ENCODE measurements at regions not wholly inside any gene's neighbourhood (a gene's known extent, or its start where the extent isn't known, plus 50 kb on each side); places are given as distances from the start of the nearest gene placed in this dataset.

GRCh38 chr5:118687661-118688621, 300.4 kb downstream of the DTWD2 start:
- Histone ChIP-seq H3K9ac (ENCODE audit: low read length) (no peak overlapping the region), H3K27me3 (ENCODE audit: insufficient read depth, low read depth, low read length) (no peaks in the 10 kb centered on the region), H3K4me3 (ENCODE audit: low read length) (no peak overlapping the region), H3F3A (ENCODE audit: insufficient read depth, low read length, poor library complexity, severe bottlenecking) (no peaks in the 10 kb centered on the region), H3K27ac (ENCODE audit: low read length) (no peak overlapping the region), H2AFZ (ENCODE audit: low read depth, low read length) (no peak overlapping the region), H4K20me1 (ENCODE audit: insufficient read depth) (no peaks in the 10 kb centered on the region), H3K9me2 (ENCODE audit: insufficient read depth, low read length) (no peaks in the 10 kb centered on the region), H3K9me3 (ENCODE audit: low read length) (no peaks in the 10 kb centered on the region), H3K79me2 (replicated peaks; ENCODE audit: insufficient read depth, low read length) (no peaks in the 10 kb centered on the region), H3K36me3 (ENCODE audit: insufficient read depth, low read length) (no peaks in the 10 kb centered on the region), H3K4me2 (ENCODE audit: low read length) (no peak overlapping the region)
- no peak for TF ChIP-seq EZH2 (IDR thresholded peaks at IDR 0.05; ENCODE audit: borderline replicate concordance, insufficient read depth, low read length, poor library complexity, severe bottlenecking)
- TF ChIP-seq REST (IDR thresholded peaks at IDR 0.05; ENCODE audit: borderline replicate concordance): no peak
- no peak for TF ChIP-seq SMC3 (conservative IDR thresholded peaks at IDR 0.05; ENCODE audit: poor library complexity)
- no peak for TF ChIP-seq EP300 (conservative IDR thresholded peaks at IDR 0.05; ENCODE audit: poor library complexity, severe bottlenecking)
- TF ChIP-seq MXI1 (conservative IDR thresholded peaks at IDR 0.05; ENCODE audit: poor library complexity, severe bottlenecking): no peak
- TF ChIP-seq POLR2AphosphoS5 (IDR thresholded peaks at IDR 0.05): no peak
- no peak for TF ChIP-seq CTCF (IDR thresholded peaks at IDR 0.05; ENCODE audit: poor library complexity, severe bottlenecking)
- TF ChIP-seq RAD21 (conservative IDR thresholded peaks at IDR 0.05): no peak

GRCh38 chr5:118687100-118687499, 301.2 kb downstream of the DTWD2 start:
- no peak for TF ChIP-seq MXI1 (conservative IDR thresholded peaks at IDR 0.05; ENCODE audit: poor library complexity, severe bottlenecking)
- Histone ChIP-seq H3K27ac (ENCODE audit: low read length) (no peak overlapping the region), H3K4me3 (ENCODE audit: low read length) (no peak overlapping the region), H3K79me2 (replicated peaks; ENCODE audit: insufficient read depth, low read length) (no peaks in the 10 kb centered on the region), H3K9ac (ENCODE audit: low read length) (no peak overlapping the region), H4K20me1 (ENCODE audit: insufficient read depth) (no peaks in the 10 kb centered on the region), H3F3A (ENCODE audit: insufficient read depth, low read length, poor library complexity, severe bottlenecking) (no peaks in the 10 kb centered on the region), H3K9me3 (ENCODE audit: low read length) (no peaks in the 10 kb centered on the region), H3K27me3 (ENCODE audit: insufficient read depth, low read depth, low read length) (no peaks in the 10 kb centered on the region), H2AFZ (ENCODE audit: low read depth, low read length) (no peak overlapping the region), H3K9me2 (ENCODE audit: insufficient read depth, low read length) (no peaks in the 10 kb centered on the region), H3K36me3 (ENCODE audit: insufficient read depth, low read length) (no peaks in the 10 kb centered on the region), H3K4me2 (ENCODE audit: low read length) (no peak overlapping the region)
